SK-N-SH treated with all-trans-retinoic acid at 6 μM for 48 hours (cell line): ENCODE measurements at regions not wholly inside any gene's neighbourhood (a gene's known extent, or its start where the extent isn't known, plus 50 kb on each side); places are given as distances from the start of the nearest gene placed in this dataset.

ENCODE experiments used
- BACH2 ChIP-seq: fragments of 250-450 bp; sonication (Bioruptor Pico); IDR thresholded peaks from 2 replicates; pipeline ENCODE4 v1.9.0; 2021; ENCODE audit warnings: mild to moderate bottlenecking, borderline replicate concordance
- CSDC2 ChIP-seq: fragments of 250-450 bp; sonication (Bioruptor Pico); IDR thresholded peaks from 2 replicates; pipeline ENCODE4 v1.5.0; 2020; ENCODE audit warnings: mild to moderate bottlenecking, moderate library complexity
- TOX ChIP-seq: fragments of 250-450 bp; sonication (Bioruptor Pico); IDR thresholded peaks from 2 replicates; pipeline ENCODE4 v1.8.0; 2021; ENCODE audit warnings: mild to moderate bottlenecking, moderate library complexity, borderline replicate concordance
- ZFP3 ChIP-seq: fragments of 250-450 bp; sonication (Bioruptor Pico); IDR thresholded peaks from 2 replicates; pipeline ENCODE4 v1.5.0; 2020; ENCODE audit warnings: mild to moderate bottlenecking, moderate library complexity

DNA sequence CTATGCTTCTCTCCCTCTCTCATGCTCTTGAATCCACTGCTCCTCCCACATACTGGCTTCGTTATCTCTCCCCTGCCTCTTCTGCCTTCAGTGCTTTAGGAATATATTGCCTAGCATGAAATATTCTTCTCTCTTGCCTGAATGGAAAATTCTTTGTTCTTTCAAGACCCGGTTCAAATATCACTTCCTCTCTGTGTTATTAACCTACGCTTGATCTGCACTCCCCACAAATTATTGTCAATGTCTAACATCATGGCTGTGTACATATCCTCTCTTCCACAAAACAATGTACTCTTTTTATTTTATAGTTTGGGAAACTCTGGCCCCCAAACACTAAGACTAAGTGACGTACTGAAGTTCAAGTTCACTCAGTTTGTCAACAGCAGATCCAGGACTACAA is 211.0 kb downstream of the SEC61B start:
- TF ChIP-seq ZFP3 (CRISPR knock-in tag) (no peak), BACH2 (CRISPR knock-in tag) (no peak), CSDC2 (CRISPR knock-in tag) (no peak), TOX (no peak)
